ENCODE measurements at regions not wholly inside any gene's neighbourhood (a gene's known extent, or its start where the extent isn't known, plus 50 kb on each side); places are given as distances from the start of the nearest gene placed in this dataset.

GRCh38 chr14:96617635-96618034, 115.5 kb downstream of the PAPOLA start:
- no peak for DNase-seq
- no peak overlapping the region for H3K27ac ChIP-seq
- H3K27me3 ChIP-seq, result no peaks in the 10 kb centered on the region
- TF ChIP-seq CTCF (IDR thresholded peaks at IDR 0.05) (no peak), POLR2AphosphoS5 (IDR thresholded peaks at IDR 0.05) (no peak), EP300 (IDR thresholded peaks at IDR 0.05) (no peak), POLR2A (IDR thresholded peaks at IDR 0.05) (no peak)
- WGBS, 2 donors, result 48 to 72% methylated on average over 4 of the region's 4 CpGs
- H3K4me1 ChIP-seq, result no peaks in the 10 kb centered on the region
- no peaks in the 10 kb centered on the region for H3K9me3 ChIP-seq
- no peak overlapping the region for H3K4me3 ChIP-seq
- H3K36me3 ChIP-seq, result no peaks in the 10 kb centered on the region
- intact Hi-C loops (cut with DNase I), result no loop called here

- intact Hi-C loops (cut with DNase I), result no loop called here
- Histone ChIP-seq H3K27ac (no peak overlapping the region), H3K27me3 (peaks cover 0 to 15% (median 0%) of the 10 kb centered on the region in 3 donors), H3K4me1 (no peaks in the 10 kb centered on the region), H3K36me3 (no peaks in the 10 kb centered on the region), H3K9me3 (no peaks in the 10 kb centered on the region), H3K4me3 (no peak overlapping the region)
- TF ChIP-seq EP300 (IDR thresholded peaks at IDR 0.05) (no peak), POLR2AphosphoS5 (IDR thresholded peaks at IDR 0.05) (no peak), CTCF (IDR thresholded peaks at IDR 0.05) (no peak), POLR2A (IDR thresholded peaks at IDR 0.05) (no peak)
- no peak for DNase-seq
- 81 to 86% methylated on average over 8 of the region's 8 CpGs for WGBS, 2 donors
Observed at GRCh38 chr14:96622926-96623325, 120.7 kb downstream of the PAPOLA start.

- DNase-seq, result no peak
- peaks cover 0 to 15% (median 0%) of the 10 kb centered on the region in 3 donors for H3K27me3 ChIP-seq
- no peaks in the 10 kb centered on the region for H3K4me1 ChIP-seq
- no peak for TF ChIP-seq CTCF (IDR thresholded peaks at IDR 0.05)
- TF ChIP-seq POLR2AphosphoS5 (IDR thresholded peaks at IDR 0.05), result no peak
- intact Hi-C loops (cut with DNase I), result no loop called here
- 83 to 87% methylated on average over 34 of the region's 34 CpGs for WGBS, 2 donors
- H3K27ac ChIP-seq, result no peak overlapping the region
- no peaks in the 10 kb centered on the region for H3K9me3 ChIP-seq
- no peak overlapping the region for H3K4me3 ChIP-seq
- H3K36me3 ChIP-seq, result no peaks in the 10 kb centered on the region
Observed at GRCh38 chr14:96623676-96624484, 121.7 kb downstream of the PAPOLA start.

- TF ChIP-seq POLR2A (IDR thresholded peaks at IDR 0.05) (no peak), CTCF (IDR thresholded peaks at IDR 0.05) (no peak), POLR2AphosphoS5 (IDR thresholded peaks at IDR 0.05) (no peak), EP300 (IDR thresholded peaks at IDR 0.05) (no peak)
- intact Hi-C loops (cut with DNase I), result no loop called here
- DNase-seq, result no peak
- 78 to 82% methylated on average over 37 of the region's 37 CpGs for WGBS, 2 donors
- Histone ChIP-seq H3K4me3 (no peak overlapping the region), H3K27me3 (peaks cover 0 to 15% (median 0%) of the 10 kb centered on the region in 3 donors), H3K4me1 (no peaks in the 10 kb centered on the region), H3K9me3 (no peaks in the 10 kb centered on the region), H3K36me3 (no peaks in the 10 kb centered on the region), H3K27ac (no peak overlapping the region)
Observed at GRCh38 chr14:96624661-96625425, 122.7 kb downstream of the PAPOLA start.
